ENCODE measurements at regions not wholly inside any gene's neighbourhood (a gene's known extent, or its start where the extent isn't known, plus 50 kb on each side); places are given as distances from the start of the nearest gene placed in this dataset.

DNA sequence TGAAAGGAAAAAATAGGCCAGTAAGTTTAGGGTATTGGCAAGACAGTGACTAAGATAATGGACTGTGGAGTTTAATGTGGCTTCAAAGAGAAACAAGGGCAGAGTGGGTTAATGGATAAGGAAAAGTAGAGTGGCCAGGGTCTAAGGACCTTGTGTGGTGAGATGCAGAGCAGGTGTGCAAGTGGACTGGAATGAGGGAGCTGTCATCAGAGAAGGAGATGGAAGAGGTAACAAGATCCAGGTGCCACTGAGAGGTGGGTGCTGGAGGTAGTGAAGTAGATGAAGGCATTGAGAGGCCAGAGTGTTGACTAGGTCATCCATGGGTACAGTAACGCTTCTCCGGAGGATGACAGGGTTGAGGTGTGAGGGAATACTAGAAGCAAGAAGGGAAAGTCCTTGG, 136.1 kb downstream of the QRSL1 start:
- TF ChIP-seq, protein P1, sequence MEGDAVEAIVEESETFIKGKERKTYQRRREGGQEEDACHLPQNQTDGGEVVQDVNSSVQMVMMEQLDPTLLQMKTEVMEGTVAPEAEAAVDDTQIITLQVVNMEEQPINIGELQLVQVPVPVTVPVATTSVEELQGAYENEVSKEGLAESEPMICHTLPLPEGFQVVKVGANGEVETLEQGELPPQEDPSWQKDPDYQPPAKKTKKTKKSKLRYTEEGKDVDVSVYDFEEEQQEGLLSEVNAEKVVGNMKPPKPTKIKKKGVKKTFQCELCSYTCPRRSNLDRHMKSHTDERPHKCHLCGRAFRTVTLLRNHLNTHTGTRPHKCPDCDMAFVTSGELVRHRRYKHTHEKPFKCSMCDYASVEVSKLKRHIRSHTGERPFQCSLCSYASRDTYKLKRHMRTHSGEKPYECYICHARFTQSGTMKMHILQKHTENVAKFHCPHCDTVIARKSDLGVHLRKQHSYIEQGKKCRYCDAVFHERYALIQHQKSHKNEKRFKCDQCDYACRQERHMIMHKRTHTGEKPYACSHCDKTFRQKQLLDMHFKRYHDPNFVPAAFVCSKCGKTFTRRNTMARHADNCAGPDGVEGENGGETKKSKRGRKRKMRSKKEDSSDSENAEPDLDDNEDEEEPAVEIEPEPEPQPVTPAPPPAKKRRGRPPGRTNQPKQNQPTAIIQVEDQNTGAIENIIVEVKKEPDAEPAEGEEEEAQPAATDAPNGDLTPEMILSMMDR (conservative IDR thresholded peaks at IDR 0.05 in 1 of 2, IDR thresholded peaks at IDR 0.05 in 1 of 2; ENCODE audit: low read depth in 1 of 2, low read length in 2 of 2), result no peak
- TF ChIP-seq EZH2 (IDR thresholded peaks at IDR 0.05; ENCODE audit: low read length, missing control alignments), result no peak
